ENCODE measurements at regions not wholly inside any gene's neighbourhood (a gene's known extent, or its start where the extent isn't known, plus 50 kb on each side); places are given as distances from the start of the nearest gene placed in this dataset.

GRCh38 chr1:4056422-4056821, 156.3 kb upstream of the C1orf174 start:
- no peaks in the 10 kb centered on the region for H3K4me1 ChIP-seq
- no peaks in the 10 kb centered on the region for H3K9me3 ChIP-seq (replicated peaks)
- peaks cover 71% of the 10 kb centered on the region for H3K27me3 ChIP-seq (ENCODE audit: low read depth)
- no peaks in the 10 kb centered on the region for H3K36me3 ChIP-seq
- no peak overlapping the region for H3K27ac ChIP-seq (replicated peaks)
- no peak for DNase-seq
- intact Hi-C loops (cut with micrococcal nuclease): no loop called here
- TF ChIP-seq CTCF (IDR thresholded peaks at IDR 0.05; ENCODE audit: borderline replicate concordance): no peak
- H3K4me3 ChIP-seq: no peak overlapping the region

- TF ChIP-seq CTCF (IDR thresholded peaks at IDR 0.05; ENCODE audit: borderline replicate concordance): no peak
- Histone ChIP-seq H3K4me1 (no peaks in the 10 kb centered on the region), H3K4me3 (no peak overlapping the region), H3K27me3 (ENCODE audit: low read depth) (peaks cover 74% of the 10 kb centered on the region), H3K9me3 (replicated peaks) (no peaks in the 10 kb centered on the region), H3K36me3 (no peaks in the 10 kb centered on the region), H3K27ac (replicated peaks) (no peak overlapping the region)
- DNase-seq: no peak
- intact Hi-C loops (cut with micrococcal nuclease): no loop called here
Observed at GRCh38 chr1:4056989-4057388, 156.9 kb upstream of the C1orf174 start.

GRCh38 chr1:4057603-4058002, 157.5 kb upstream of the C1orf174 start:
- intact Hi-C loops (cut with micrococcal nuclease): no loop called here
- DNase-seq: no peak
- H3K9me3 ChIP-seq (replicated peaks): no peaks in the 10 kb centered on the region
- H3K27ac ChIP-seq (replicated peaks): no peak overlapping the region
- no peak overlapping the region for H3K4me3 ChIP-seq
- no peaks in the 10 kb centered on the region for H3K4me1 ChIP-seq
- H3K36me3 ChIP-seq: no peaks in the 10 kb centered on the region
- peaks cover 71% of the 10 kb centered on the region for H3K27me3 ChIP-seq (ENCODE audit: low read depth)
- TF ChIP-seq CTCF (IDR thresholded peaks at IDR 0.05; ENCODE audit: borderline replicate concordance): no peak

GRCh38 chr1:4058122-4058521, 158.1 kb upstream of the C1orf174 start:
- H3K27ac ChIP-seq (replicated peaks): no peak overlapping the region
- peaks cover 66% of the 10 kb centered on the region for H3K27me3 ChIP-seq (ENCODE audit: low read depth)
- intact Hi-C loops (cut with micrococcal nuclease): no loop called here
- no peaks in the 10 kb centered on the region for H3K4me1 ChIP-seq
- TF ChIP-seq CTCF (IDR thresholded peaks at IDR 0.05; ENCODE audit: borderline replicate concordance): no peak
- no peak overlapping the region for H3K4me3 ChIP-seq
- H3K36me3 ChIP-seq: no peaks in the 10 kb centered on the region
- DNase-seq: no peak
- H3K9me3 ChIP-seq (replicated peaks): no peaks in the 10 kb centered on the region

- no peak for TF ChIP-seq CTCF (IDR thresholded peaks at IDR 0.05; ENCODE audit: borderline replicate concordance)
- Histone ChIP-seq H3K36me3 (no peaks in the 10 kb centered on the region), H3K27me3 (ENCODE audit: low read depth) (peaks cover 60% of the 10 kb centered on the region), H3K4me3 (no peak overlapping the region), H3K4me1 (no peaks in the 10 kb centered on the region), H3K27ac (replicated peaks) (no peak overlapping the region), H3K9me3 (replicated peaks) (no peaks in the 10 kb centered on the region)
- intact Hi-C loops (cut with micrococcal nuclease): no loop called here
- DNase-seq: no peak
Observed at GRCh38 chr1:4058706-4059105, 158.6 kb upstream of the C1orf174 start.

- Histone ChIP-seq H3K27ac (replicated peaks) (no peak overlapping the region), H3K9me3 (replicated peaks) (no peaks in the 10 kb centered on the region), H3K36me3 (no peaks in the 10 kb centered on the region), H3K4me3 (no peak overlapping the region), H3K4me1 (no peaks in the 10 kb centered on the region), H3K27me3 (ENCODE audit: low read depth) (peaks cover 57% of the 10 kb centered on the region)
- intact Hi-C loops (cut with micrococcal nuclease): no loop called here
- no peak for TF ChIP-seq CTCF (IDR thresholded peaks at IDR 0.05; ENCODE audit: borderline replicate concordance)
- DNase-seq: no peak
Observed at GRCh38 chr1:4059270-4059669, 159.2 kb upstream of the C1orf174 start.

Measured in left ventricle myocardium inferior (tissue), 1 donor.